SK-N-MC (cell line): ENCODE measurements at regions not wholly inside any gene's neighbourhood (a gene's known extent, or its start where the extent isn't known, plus 50 kb on each side); places are given as distances from the start of the nearest gene placed in this dataset.

Source experiments
- EZH2 ChIP-seq: fragments of 200-600 bp; sonication (generic); IDR thresholded peaks from one replicate; pipeline ENCODE4 v1.6.1; 2017; ENCODE audit warnings: antibody characterized with exemption
- POLR2AphosphoS5 ChIP-seq: IDR thresholded peaks from 2 replicates; pipeline ENCODE4 v1.6.1; 2012; ENCODE audit warnings: mild to moderate bottlenecking, low read depth, low read length, borderline replicate concordance

- no peak for TF ChIP-seq EZH2
- TF ChIP-seq POLR2AphosphoS5: no peak
These were observed 67.7 kb upstream of the COL5A2 start for GRCh38 chr2:189247276-189247675.
